ENCODE measurements at regions not wholly inside any gene's neighbourhood (a gene's known extent, or its start where the extent isn't known, plus 50 kb on each side); places are given as distances from the start of the nearest gene placed in this dataset.

DNA sequence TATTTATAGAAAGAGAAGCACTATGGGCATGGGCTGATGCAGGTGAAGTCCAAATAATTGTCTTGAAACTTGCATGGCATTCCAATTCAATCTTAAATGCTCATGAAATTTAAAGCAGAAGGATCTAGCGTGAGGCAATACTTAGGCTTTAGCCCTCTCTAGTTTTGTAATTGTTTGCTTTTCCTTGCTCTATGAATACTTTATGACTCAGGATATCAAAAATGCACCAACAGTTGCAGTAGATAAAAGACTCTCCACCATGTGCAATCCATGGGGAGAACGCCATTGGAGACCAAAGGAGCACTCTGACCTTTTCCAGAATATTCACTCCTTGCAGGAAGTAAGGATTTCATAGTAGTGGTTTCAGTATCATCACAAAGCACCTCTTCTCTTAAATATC is 436.4 kb downstream of the LRRIQ3 start:
- no peak for TF ChIP-seq POLR2AphosphoS5 (IDR thresholded peaks at IDR 0.05; ENCODE audit: borderline replicate concordance, low read depth, low read length)
- TF ChIP-seq EZH2 (IDR thresholded peaks at IDR 0.05): no peak
- TF ChIP-seq FOXP2 (optimal IDR thresholded peaks at IDR 0.05; ENCODE audit: control extremely low read depth, extremely low read length, insufficient read depth): no peak
